NCI-H1417 (cell line): ENCODE measurements at regions not wholly inside any gene's neighbourhood (a gene's known extent, or its start where the extent isn't known, plus 50 kb on each side); places are given as distances from the start of the nearest gene placed in this dataset.

Experiments
- DNase-seq, 3 experiments: peaks; one replicate each; lab custom pipeline; 2025; lab: John Stamatoyannopoulos, UW

DNA sequence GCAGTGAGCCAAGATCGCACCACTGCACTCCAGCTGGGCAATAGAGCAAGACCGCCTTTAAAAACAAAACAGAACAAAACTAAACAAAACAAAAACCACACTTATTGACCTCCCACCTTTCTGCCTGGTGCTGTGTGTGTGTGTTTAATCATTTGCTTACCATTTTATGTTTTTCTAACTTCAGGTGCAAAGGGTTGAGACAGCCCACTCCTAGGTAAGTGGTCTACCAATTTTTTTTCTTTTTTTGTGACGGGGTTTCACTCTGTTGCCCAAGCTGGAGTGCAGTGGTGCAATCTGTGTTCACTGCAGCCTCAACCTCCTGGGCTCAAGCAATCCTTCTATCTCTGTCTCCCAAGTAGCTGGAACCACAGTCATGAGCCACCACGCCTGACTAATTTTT lies 65.8 kb downstream of the SALL1 start:
- DNase-seq, result no peak

DNA sequence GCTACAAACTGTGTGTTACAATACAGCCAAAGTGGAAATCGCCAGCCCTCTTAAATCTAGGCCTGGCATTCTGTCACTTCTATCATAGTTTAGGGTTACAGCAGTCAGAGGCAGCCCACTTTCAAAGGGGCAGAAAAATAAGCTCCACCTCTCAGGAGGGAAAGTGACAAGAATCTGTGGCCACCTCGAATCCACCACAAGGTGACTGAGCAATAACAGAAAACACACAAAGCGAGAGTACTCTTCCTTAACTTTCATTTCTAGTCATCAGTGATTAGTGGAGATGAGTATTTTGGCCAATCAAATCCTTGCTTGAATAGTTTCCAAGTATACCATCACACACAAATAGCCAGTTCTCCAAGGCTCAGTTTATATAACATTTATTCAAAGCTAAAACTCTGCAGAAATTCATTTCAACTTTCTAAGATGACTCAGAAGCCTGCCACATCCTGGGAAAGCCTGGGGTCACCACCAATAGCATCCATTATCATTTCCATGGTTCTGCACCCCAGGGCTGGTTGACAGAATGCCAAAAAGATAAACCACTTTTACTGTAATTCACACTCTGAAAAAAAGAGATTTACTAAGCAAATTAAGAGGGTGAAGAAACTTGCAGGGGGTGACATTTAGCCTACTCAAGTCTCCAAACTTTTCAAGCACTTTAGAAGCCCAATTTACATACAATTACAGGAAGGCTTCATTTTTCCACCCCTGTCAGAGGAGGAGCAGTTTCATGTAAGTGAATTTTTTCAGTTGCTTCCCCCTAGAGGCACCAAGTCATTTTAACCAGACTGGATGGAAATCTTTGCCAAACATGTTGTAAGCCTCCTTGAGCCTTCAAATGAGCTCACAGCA lies 66.8 kb downstream of the SALL1 start:
- no peak for DNase-seq

DNA sequence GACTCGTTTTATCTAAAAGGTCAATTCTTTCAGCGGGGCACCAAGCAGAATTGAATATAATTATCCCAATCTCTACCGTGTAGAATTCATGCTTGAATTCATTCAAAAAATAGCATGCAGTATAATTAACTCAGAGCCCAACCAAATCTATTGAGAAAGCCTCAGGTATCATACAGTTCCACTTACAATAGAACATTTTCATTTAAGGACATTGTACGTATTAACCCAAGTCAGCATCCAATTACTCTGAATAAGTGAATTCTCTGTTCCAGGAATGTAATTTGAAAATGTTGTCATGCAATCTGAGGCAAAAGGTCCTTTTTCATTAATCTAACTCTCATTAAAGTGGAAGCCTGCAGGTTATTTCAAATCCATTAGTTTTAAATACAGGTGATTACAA lies 78.5 kb downstream of the SALL1 start:
- peak in 1 of 3 experiments; percentile 12 for DNase-seq

DNA sequence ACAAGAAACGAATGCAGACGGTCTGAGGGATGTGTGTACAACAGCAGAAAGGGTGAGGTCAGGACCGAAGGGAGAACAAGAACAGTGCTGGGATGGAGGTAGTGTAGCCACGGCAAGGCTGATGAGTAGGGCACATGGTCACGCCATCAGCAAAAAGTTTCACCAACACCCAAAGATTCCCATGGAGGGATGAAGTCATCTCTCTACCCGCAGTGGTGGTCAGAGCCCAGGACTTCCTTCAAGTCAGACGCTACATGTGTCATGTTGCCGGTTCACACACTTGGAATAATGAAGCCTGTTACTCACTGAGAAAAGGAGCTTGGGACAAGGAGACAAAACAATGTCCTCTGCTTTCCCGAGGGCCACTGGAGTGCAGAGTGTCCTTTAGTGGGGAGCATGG lies 79.7 kb downstream of the SALL1 start:
- no peak for DNase-seq

DNA sequence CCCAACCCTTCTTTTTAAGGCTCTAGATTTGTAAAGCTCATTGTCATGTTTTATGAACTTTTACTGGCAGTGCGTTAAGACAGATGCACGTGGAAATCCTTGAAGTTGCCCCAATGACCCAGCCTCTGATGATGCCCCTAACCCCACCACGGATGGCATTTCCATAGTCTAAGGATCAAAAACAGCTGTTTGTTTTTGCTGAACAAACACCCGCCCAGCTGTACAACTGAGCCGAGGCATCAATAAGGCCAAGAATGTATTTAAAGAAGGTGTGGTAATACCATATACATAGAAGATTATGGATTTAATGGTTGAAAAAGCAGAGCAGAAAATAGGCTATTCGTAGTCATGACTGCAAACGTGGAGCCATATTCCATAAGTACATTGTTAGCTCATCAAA lies 83.7 kb downstream of the SALL1 start:
- no peak for DNase-seq

DNA sequence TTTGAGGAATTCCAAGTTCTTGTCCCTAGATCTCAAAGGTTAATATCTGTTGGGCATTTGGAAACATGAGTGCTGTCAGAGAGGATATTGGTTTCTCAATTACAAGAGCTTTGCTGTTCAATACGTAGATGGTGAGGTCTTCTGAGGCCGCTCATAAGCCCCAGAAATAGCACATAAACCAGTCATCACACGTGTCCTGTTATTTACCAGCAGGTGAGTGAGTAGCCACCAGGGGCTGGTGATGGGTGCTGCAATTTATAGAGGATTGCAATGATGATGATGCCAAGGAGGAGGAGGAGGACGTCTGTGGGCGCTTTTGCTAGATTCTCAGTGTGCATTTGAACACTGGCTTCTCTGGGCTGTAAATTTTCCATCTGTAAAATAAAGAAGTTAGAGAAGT lies 89.0 kb downstream of the SALL1 start:
- no peak for DNase-seq

DNA sequence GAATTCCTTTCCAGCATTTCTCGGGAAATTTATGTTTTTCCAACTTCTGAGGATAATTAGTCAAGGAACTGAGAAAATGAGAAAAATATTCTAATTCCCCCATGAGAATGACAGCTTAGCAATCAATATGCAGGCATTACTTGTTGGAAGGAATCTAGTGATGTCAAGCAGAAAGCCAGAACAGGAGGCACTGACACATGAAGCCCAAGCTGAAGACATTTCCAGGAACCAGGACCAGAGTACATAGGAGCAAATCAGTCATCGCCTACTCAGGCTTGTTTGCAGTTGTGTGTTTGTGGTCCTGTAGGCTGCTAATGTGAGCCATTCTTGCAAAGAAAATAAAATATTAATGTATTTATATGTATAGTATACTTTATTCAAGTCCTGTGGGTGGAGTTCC lies 89.7 kb downstream of the SALL1 start:
- DNase-seq, result no peak

DNA sequence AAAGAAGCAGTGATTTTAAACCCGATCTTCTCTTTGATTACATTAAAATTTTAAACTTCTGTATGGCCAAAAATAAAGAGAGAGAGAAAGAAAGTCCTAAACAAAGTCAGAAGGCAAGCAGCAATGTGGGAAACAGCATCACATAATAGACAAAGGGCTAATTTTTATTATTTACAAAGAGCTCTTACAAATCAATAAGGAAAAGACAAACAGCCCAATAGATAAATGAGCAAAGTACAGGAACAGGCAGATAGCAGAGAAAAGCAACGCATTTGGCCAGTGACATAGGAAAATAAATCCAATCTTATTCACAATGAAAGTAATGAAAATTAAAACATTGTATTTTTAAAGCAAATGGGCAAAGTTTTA lies 93.1 kb downstream of the SALL1 start:
- DNase-seq, result no peak

DNA sequence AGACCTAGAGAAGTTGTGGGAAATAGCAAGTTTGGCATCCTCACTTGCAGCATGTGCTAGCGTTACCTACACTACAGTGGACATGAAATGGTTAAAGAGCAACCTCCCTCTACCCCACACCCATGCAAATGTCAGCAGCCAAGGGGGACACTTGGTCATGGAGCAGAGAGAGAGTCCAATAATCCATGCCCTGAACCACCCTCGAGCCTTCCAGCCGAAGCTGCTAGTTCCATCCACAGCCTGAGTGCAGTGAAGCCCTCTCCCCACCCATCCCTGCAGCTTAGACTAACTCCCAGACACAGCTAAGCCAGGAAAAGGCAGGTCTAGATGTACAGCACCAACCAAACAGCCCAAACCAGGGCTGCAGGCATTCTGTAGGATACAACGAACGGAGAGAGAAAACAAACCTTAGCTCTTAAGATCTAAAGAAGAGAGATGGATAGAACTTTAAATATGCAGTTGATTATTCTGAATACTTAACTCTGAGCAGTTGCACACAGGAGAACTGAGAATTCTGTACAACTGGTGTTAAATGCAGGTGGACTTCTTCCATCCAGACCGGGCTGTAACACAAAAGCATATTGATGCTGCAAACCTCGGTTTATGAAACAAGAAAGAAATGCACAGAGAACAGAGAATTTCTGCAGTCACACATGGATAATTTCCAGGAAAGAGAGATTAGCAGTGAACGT lies 93.8 kb downstream of the SALL1 start:
- no peak for DNase-seq

DNA sequence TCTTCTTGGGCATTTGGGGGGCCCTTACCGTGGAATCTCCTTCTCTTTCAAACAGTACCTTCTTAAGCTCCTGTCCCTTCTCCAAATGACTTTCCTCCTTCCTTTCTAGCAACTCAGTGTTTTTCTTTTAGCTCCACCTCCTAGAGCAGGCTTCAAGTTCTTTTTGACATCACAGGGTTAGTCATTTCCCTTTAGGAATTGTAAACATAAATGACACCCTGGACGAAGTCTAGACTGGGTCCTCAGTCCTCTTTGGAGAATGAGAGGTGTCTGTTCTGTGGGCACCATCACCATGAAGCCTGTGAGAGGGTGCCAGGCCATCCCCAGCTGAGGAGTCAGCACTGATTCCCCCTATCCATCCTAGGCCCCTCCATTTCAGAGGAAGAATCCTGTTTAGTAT lies 94.7 kb downstream of the SALL1 start:
- DNase-seq, result no peak

DNA sequence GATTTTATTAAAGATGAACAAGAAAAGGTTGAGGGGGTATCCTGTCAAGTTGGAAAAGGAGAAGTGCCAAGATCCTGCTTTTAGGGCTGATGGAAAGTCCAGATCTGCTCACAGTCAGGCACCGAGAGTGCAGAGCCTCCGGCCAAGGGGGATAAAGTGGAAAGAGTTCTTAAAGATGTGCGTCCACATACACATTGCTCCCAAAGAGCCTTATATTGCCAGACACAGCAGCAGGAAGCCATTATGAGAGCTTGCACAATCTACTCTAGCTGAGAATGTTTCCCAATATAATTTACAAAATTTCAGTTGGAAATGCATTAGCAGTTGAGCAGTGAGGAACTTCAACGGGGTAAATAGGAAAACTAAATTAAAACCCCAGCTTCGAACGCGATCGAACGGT lies 95.6 kb downstream of the SALL1 start:
- no peak for DNase-seq

DNA sequence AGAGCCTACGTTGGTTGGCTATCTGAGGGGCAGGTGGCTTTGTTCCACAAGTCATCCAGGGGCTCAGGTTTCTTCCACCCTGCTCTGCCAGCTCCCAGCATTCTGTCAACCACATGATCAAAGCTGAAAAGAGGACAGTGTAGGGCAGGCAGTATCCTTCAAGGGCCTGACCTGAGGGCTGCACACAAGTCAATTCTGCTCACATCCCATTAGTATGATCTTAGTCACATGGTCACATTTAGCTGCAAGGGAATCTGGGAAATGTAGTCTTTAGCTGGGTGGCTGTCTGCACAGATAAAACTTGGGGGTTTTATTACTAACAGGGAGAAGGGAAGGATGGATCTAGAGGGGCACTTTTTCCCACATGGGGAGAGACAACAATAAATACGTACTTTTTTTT lies 97.3 kb downstream of the SALL1 start:
- DNase-seq, result peak in 1 of 3 experiments; percentile 44

DNA sequence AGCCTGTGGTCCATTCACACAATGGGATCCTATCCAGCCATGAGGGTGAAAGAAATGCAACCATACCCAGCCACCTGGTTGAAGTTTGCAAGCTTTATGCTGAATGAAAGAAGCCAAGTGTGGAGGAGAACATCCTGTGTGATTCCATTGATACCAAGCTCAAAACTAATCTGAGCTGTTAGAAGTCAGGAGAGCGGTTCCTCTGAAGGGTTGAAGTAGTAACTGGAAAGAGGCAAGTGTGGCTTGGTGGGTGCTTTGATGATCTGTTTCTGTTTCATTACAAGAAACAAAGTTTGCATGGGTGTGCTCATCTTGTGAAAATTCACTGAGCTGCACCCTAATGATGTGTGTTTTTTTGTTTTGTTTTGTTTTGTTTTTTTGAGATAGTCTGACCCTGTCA lies 99.4 kb downstream of the SALL1 start:
- no peak for DNase-seq

DNA sequence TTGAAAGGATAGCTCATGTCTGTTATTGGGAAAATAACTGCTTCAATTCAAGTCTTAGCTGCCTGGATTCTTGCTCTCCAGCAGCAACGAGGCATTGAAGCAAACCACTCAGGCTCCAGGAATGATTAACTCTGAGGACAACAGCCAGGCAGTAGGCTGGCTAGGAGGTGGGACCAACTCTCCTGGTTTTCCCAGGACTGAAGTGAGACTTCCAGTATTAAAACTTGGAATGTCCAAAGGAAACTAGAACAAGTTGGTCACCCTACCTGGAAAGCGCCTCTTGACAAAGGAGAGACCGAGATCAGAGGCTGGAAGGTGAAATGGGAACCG lies 100.7 kb downstream of the SALL1 start:
- DNase-seq, result no peak

DNA sequence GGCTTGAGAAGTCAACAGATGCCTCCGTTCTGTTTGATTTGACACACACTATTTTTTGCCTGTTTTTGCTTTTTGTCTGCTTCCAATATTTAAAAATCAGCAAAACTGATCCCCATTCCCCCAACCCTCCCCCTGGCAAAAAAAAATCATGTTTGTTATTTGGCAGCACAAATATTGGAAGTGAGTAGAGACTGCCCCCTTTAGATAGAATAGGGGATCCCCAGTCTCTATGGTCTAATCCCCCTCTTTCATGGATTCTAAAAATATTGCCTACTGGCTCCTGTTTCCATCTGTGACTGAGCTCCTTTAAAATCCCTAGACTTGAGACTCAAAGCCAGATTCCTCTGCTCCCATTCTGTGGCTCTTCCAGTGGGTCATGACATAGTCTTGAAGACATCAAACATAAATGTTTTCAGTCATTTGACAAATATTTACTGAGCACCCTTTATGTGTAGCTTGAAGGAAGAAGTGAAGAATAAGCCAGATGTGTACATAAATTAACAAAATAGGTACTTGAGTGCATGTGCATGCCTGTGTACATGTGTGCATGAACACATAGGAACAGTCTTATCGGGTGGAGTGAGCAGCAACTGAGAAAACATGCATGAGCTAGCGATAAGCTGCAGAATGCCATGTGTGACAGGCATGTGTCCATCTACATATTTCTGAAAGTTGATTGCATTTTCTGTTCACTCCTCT lies 101.2 kb downstream of the SALL1 start:
- DNase-seq, result no peak

DNA sequence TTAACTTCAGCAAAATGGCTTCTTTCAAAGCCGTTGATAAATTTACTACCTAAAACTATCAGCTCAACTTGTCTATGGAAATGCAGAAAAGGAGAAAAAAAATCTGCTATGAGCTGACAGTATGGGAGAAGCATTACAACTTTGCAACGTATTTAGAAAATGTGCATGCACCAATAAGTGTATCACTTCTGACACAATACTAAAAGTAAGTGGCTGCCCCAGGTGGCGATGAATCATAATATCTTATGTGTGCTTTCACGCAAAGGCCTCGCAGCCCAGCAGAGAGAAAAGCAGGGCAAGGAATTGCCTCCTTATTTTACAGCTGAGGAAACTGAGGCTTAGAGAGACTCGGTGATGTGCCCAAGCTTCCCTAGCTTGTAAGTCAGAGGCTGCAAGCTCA lies 101.8 kb downstream of the SALL1 start:
- no peak for DNase-seq

DNA sequence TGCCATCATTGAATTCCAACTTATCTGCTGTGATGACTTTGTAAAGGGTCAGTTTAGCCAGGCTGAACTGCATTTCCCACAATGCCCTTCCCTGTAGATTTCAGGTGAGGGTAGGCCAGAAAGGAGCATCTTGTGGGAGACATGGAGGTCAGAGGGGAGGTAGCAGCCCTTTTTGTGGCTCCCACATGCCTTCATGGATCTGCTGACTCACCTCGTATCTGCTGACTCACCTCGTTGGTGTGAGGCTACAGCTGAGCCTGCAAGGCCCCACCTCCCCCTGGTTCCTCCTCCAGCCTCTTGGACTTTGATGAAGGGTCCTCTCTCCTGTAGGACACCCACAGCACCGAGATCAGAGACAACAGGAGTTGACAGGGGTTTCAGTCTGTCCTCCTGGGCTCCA lies 102.5 kb downstream of the SALL1 start:
- no peak for DNase-seq

DNA sequence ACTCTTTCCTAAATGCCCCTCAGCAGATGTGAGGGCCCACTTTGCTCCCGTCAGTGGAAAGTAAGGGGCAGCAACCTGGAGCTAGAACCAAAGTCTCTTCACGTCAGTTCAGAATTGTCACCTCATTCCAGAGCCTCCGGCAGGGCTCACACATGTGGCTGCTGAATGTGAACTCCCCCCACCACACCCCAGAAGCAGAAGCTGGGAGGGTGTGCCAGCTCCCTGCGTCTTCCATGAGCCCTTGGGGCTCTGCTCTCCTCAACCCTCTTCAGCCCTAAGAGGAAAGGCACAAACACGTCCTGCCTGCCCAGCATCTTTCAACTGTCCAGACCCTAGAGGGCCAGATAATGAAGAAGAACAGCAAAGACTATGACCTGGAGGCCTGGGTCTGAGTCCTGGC lies 105.3 kb downstream of the SALL1 start:
- no peak for DNase-seq

DNA sequence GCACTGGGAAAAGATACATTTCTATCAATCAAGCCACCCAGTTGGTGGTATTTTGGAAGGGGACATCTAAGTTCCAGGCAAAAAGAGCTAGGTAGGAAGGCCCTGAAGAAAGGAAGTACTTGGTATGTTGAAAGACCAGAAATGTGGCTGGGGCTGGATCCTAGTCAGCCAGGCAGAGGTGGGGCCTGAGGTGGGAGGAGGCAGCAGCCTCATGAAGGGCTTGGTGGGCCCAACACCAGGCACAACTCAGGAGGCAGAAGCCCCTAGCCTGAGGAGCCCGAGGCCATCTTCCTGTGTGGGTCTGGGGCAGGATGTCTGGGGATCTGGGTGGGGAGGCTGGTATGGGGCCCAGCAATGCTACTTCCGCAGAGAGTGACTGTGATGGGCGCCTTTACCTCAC lies 105.9 kb downstream of the SALL1 start:
- no peak for DNase-seq

DNA sequence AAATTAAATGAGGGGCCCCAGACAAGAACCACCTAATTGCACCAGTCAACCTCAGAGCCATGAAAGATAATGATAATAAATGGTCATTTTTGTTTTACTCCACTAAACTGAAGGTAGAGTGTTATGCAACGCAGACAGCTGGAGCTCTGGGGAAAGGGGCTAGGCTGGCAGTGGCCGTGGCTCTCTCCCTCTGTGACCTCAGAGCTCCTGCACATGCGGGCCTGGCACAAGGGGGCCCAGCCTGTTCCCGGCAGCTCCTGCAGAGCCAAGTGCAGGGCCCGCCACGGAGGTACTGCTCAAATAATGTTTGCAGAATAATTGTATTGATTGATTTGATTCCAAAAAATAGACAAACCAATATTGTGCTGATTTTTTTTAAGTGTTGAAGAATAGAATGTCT lies 109.5 kb downstream of the SALL1 start:
- DNase-seq, result no peak

DNA sequence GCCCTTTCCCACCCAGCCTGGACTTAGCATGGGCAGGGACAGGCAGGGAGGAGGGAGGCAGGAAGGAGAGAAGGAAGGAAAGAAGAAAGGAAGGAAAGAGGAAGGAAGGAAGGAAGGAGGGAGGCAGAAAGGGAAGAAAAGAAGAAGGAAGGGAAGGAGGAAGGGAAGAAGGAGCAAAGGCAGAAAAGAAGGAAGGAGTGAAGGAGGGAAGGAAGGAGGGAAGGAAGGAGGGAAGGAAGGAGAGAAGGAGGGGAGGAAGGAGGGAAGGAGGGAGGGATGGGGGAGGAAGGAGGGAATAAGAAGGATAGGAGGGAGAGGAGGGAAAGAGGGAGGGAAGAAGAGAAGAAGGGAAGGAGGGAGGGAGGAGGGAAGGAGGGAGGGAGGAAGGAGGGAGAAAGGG lies 110.4 kb downstream of the SALL1 start:
- no peak for DNase-seq

DNA sequence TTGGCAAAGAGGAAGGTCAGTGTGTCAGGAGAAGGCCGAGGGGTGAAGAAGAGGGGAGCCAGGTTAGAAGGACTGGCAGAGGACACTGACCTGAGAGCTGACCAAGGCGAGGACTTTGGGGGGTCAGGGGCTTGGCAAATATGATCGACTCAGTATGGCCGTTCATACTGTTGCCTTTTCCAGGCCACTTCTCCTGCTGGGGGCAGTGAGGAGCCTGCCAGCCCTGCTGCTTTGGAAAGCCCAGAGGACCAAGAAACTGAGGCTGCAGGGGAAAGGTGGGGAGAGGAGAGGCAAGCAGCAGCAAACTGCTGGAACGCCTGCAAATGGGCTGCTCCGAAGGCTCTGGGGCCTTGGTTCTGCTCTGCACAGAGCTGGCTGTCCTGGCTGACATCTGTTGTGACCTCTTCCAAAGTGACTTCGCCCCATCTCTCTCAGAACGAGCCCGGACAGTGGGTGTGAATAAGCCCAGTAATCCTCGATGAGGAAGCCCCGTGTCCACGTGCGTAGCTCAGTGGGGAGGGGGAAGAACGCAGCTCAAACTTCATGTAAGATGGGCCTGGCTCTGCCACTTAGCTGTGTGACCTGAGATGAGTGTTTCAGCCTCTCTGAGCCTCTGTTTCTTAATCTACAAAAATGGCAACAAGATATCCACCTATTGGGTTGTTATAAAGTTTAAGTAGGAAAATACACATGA lies 111.3 kb downstream of the SALL1 start:
- no peak for DNase-seq

DNA sequence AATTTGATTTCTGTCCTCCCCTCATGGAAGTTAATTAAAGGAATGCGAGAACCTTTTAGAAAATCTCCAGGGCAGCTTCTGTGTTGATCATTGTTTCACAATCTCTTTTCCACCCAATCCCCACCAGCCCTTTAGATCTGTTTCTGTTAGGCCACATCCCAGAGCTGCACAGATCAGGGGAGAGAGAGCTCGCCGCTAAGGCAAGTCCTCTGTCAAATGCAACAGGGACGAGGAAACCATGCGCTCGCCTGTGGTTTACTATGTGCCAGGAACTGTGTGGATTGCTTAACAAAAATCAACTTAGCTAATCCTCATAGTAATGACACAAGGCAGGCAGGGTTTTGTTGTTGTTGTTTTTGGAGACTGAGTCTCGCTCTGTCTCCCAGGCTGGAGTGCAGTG lies 115.4 kb downstream of the SALL1 start:
- no peak for DNase-seq
